ENCODE measurements at regions not wholly inside any gene's neighbourhood (a gene's known extent, or its start where the extent isn't known, plus 50 kb on each side); places are given as distances from the start of the nearest gene placed in this dataset.

GRCh38 chr5:111582451-111582850 is 70.1 kb upstream of the STARD4 start:
- no peak for TF ChIP-seq CTCF (IDR thresholded peaks at IDR 0.05; ENCODE audit: low read depth, low read length)
- H3K27me3 ChIP-seq, result no peaks in the 10 kb centered on the region
- H3K36me3 ChIP-seq, result no peaks in the 10 kb centered on the region
- H3K4me3 ChIP-seq (ENCODE audit: low read depth, low read length), result no peak overlapping the region
- peaks cover 14% of the 10 kb centered on the region for H3K4me1 ChIP-seq
- H3K9me3 ChIP-seq, result no peaks in the 10 kb centered on the region
- DNase-seq, result no peak

- peaks cover 14% of the 10 kb centered on the region for H3K4me1 ChIP-seq
- no peaks in the 10 kb centered on the region for H3K9me3 ChIP-seq
- H3K4me3 ChIP-seq (ENCODE audit: low read depth, low read length), result no peak overlapping the region
- DNase-seq, result no peak
- TF ChIP-seq CTCF (IDR thresholded peaks at IDR 0.05; ENCODE audit: low read depth, low read length), result no peak
- H3K36me3 ChIP-seq, result no peaks in the 10 kb centered on the region
- no peaks in the 10 kb centered on the region for H3K27me3 ChIP-seq
Measured at GRCh38 chr5:111580956-111581355, 68.6 kb upstream of the STARD4 start.

GRCh38 chr5:111574311-111574710 is 62.0 kb upstream of the STARD4 start:
- DNase-seq, result no peak
- H3K27me3 ChIP-seq, result no peaks in the 10 kb centered on the region
- no peak overlapping the region for H3K4me3 ChIP-seq (ENCODE audit: low read depth, low read length)
- no peaks in the 10 kb centered on the region for H3K4me1 ChIP-seq
- no peaks in the 10 kb centered on the region for H3K36me3 ChIP-seq
- H3K9me3 ChIP-seq, result no peaks in the 10 kb centered on the region; the same call in 1 of the 2 replicates
- no peak for TF ChIP-seq CTCF (IDR thresholded peaks at IDR 0.05; ENCODE audit: low read depth, low read length)

GRCh38 chr5:111572561-111572960 is 60.2 kb upstream of the STARD4 start:
- H3K9me3 ChIP-seq, result no peaks in the 10 kb centered on the region; the same call in 1 of the 2 replicates
- no peaks in the 10 kb centered on the region for H3K4me1 ChIP-seq
- no peaks in the 10 kb centered on the region for H3K27me3 ChIP-seq

GRCh38 chr5:111563031-111563822 is 50.9 kb upstream of the STARD4 start:
- peak; percentile 46 for DNase-seq
- Histone ChIP-seq H3K4me1 (peaks cover 8% of the 10 kb centered on the region), H3K4me3 (ENCODE audit: low read depth, low read length) (no peak overlapping the region), H3K36me3 (no peaks in the 10 kb centered on the region), H3K27me3 (no peaks in the 10 kb centered on the region), H3K9me3 (no peaks in the 10 kb centered on the region)
- no peak for TF ChIP-seq CTCF (IDR thresholded peaks at IDR 0.05; ENCODE audit: low read depth, low read length)

More at GRCh38 chr5:111572561-111572960, 60.2 kb upstream of the STARD4 start:
- no peak overlapping the region for H3K4me3 ChIP-seq (ENCODE audit: low read depth, low read length)
- DNase-seq, result no peak
- H3K36me3 ChIP-seq, result no peaks in the 10 kb centered on the region
- TF ChIP-seq CTCF (IDR thresholded peaks at IDR 0.05; ENCODE audit: low read depth, low read length), result no peak

- H3K36me3 ChIP-seq, result no peaks in the 10 kb centered on the region
- peaks cover 8% of the 10 kb centered on the region for H3K4me1 ChIP-seq
- no peak for DNase-seq
- no peak overlapping the region for H3K4me3 ChIP-seq (ENCODE audit: low read depth, low read length)
- no peaks in the 10 kb centered on the region for H3K9me3 ChIP-seq
- no peak for TF ChIP-seq CTCF (IDR thresholded peaks at IDR 0.05; ENCODE audit: low read depth, low read length)
- H3K27me3 ChIP-seq, result no peaks in the 10 kb centered on the region
Measured at GRCh38 chr5:111562561-111562960, 50.2 kb upstream of the STARD4 start.
